GM18868 (cell line): ENCODE measurements at regions not wholly inside any gene's neighbourhood (a gene's known extent, or its start where the extent isn't known, plus 50 kb on each side); places are given as distances from the start of the nearest gene placed in this dataset.
"Not testable (repeated sequence)": the region's sequence is repeated elsewhere in the genome, so short reads cannot be mapped to it uniquely, and the experiment has no call there.

Experiments
- ATAC-seq: cut with Tn5 transposase; IDR thresholded peaks from one replicate; pipeline ENCODE4 v1.9.1; 2021; ENCODE audit warnings: mild to moderate bottlenecking, moderate library complexity; ENCODE audit not compliant: unreplicated experiment

- no peak for ATAC-seq
Observed at GRCh38 chr18:44568342-44568741, 112.3 kb upstream of the SETBP1 start.

DNA sequence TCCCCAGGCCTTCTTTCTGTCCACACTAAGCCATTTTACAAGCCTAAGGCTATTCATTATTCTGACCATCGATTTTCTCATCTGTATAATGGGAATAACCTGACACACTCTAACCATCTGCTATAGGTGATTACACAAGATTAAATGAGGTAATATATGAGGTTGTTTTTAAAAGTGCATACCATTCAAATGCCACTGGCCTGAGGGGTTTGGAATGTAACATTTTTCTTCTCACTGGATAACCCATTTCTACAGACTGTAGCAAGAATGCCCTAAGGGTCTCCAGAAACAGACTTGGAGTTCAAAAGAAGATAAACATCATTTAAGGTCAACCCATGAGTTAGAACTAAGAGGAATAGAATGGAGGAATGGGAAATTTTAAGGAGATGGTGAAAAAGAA, 111.7 kb upstream of the SETBP1 start:
- no peak for ATAC-seq

GRCh38 chr18:44569391-44570055, 111.2 kb upstream of the SETBP1 start:
- ATAC-seq: no peak

DNA sequence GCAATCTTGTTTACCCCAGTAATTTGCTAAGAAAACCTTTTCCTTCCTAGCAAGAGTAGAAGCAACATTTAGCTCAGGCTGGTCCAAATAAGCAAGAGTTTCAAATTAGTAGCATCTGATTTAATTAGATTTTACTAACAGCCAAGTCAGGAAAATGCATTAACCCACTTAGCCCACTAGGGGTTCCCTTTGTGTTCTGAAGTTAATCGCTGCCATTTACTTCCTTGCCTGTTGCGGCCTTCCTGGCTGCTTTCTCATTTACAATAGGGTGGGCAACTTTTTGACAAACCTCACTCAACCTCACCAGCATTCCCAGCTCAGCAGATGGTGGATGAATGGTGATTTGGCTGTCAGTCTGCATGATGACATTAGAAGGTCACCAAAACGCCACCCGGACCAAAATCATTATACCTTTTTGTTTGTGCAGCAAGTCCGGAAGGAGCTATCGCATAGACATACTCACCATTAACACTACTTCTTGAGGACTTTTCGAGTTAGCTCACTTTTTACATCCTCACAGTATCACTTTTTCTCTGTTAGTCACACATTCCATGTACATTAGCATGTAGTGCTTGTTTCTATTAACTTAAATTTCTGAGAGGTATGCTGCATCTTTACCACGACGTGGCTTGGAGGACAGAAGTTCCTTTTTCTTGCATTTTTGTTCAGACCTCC, 101.5 kb upstream of the SETBP1 start:
- no peak for ATAC-seq

- ATAC-seq: no peak
Observed at GRCh38 chr18:44579745-44580144, 100.9 kb upstream of the SETBP1 start.

- ATAC-seq: no peak
Observed at GRCh38 chr18:44580159-44580558, 100.5 kb upstream of the SETBP1 start.

DNA sequence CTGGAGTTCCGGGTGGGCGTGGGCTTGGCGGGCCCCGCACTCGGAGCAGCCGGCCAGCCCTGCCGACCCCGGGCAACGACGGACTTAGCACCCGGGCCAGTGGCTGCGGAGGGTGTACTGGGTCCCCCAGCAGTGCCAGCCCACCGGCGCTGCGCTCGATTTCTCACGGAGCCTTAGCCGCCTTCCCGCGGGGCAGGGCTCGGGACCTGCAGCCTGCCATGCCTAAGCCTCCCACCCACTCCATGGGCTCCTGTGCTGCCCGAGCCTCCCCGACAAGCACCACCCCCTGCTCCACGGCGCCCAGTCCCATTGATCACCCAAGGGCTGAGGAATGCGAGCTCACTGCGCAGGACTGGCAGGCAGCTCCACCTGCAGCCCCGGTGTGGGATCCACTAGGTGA, 99.9 kb upstream of the SETBP1 start:
- ATAC-seq: not testable (repeated sequence)

- ATAC-seq: no peak
Observed at GRCh38 chr18:44582456-44582855, 98.2 kb upstream of the SETBP1 start.

DNA sequence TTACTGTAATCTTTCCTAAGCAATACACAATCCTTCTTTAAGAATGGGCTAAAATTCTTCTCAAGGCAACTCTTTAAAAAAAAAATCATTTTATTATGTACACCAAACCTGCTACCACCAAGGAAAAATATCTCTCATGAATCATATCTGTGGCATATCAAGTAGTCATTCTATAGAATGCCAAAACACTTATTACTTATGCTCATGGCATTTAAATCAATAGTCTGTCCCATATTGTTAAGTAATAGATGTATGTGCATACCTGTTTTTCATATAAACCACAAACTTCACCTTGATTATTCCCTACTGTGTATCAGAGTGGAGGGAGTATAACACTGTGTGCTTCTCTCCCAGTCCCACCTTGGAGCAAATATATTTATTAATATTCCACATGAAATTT, 95.8 kb upstream of the SETBP1 start:
- ATAC-seq: no peak

GRCh38 chr18:44586782-44587524, 93.7 kb upstream of the SETBP1 start:
- no peak for ATAC-seq

DNA sequence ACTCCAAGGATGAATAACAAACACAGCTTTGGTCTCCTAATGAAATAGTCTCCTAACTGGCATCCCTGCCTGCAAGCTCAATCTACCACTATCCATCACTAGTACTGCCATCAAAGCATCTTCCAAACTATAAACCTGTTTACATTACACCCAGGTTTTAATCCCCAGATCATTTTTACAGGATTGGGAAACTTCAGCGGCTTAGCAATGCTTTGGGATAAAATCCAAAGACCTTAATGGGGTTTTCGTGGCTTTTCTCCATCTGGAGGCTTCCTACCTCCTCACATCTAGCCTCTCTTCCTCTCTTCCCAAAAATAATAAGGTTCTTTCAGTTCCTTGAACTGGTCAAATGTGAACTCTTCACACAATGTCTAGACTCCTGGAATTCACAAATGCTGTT, 92.2 kb upstream of the SETBP1 start:
- ATAC-seq: no peak

DNA sequence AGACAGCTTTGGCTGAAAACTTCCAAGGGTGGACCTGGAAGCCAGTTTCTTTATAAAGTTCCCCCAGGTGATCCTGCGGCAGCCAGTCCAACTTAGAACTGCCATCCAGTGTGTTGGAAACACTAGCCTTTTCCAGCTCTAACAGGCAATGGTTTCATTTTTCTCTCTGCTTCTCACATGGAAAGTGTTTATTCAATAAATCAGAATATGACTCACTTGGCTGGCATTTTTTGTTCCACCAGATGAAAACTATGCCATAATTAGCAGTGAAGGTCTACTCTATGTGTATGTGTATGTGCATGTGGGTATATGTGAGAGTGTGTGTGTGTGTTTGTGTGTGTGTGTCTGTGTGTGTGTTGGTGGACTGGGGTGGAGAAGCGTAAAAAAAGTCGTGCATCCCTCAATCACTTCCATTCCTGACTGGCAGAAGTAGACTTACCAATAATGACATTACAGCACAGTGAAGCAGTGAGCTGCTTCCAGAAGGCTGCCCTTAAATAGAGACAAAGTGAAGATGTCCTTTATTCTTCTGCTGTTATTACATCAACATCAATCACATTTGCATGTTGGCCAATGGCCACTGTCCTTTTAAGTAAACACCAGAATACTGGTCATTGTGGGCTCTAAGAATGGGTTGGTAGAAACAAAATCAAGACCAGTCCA, 90.9 kb upstream of the SETBP1 start:
- no peak for ATAC-seq

DNA sequence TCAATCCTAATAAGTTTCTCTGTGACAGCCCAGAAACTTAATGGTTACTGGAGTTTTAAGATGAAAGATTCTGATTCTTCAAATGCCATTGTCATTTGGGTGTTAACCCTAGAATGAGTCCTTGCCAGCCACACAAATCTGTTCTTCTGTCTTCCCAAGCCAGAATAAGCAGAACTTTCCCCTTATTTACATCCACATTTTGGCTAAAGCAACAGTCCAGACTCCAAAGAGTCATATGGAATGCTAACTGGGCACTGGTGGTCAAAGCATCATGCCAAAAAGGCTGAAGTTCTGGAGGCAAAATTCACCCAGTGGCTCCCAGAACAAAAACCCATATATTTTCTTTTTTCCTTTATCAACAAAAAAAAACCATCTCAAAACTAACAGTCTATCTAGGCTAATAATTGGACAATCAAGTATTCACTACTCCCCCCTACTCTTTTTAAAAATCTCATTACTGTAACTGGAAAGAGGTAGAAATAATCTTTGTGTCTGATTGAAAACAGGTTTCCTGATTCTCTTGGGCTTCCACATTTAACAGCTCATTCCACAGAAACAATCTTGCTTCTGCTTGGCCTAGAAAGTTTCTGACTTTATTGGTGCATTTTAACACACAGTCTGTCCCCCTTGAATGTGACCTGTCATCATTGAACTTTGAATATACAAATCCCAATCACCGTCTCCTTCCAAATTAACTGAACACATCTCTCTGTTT, 89.6 kb upstream of the SETBP1 start:
- no peak for ATAC-seq

DNA sequence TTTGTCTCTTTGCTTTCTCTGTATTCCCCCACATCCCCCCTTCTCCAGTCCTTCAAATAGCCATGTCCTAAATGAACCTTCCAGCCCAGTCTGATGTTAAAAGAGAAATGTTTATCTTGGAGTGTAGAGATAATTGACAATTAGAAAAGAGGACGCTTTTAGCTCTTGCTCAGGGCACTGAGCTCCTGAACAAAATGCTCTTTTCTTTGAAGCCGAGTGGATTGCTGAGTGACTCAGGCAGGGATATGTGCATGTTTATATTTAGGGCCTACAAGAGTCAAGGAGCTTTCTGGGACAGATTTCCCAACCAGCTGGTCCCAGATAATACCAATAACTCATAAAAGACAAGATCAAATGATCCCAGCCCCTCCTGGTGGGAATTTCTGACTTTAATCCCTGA, 88.0 kb upstream of the SETBP1 start:
- ATAC-seq: no peak

- ATAC-seq: no peak
Observed at GRCh38 chr18:44594799-44595467, 85.8 kb upstream of the SETBP1 start.

DNA sequence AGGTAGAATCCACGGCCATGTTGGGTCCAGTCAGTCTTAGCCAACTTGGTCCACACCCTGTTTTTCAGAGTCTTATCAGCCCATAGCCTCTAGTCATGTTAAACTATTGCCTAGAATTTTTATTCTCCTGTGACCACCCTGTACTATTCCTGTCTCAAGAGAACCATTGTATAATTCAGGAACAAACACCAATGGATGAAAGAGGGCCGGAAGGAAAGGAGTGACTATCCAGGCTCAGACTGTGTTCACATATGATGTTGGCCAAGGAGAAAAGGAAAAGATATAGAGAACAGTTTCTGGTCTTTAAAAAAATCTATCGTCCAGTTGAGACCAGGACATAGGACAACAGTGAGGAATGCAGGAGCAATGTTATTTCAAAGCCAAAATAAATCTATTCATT, 82.9 kb upstream of the SETBP1 start:
- ATAC-seq: no peak

DNA sequence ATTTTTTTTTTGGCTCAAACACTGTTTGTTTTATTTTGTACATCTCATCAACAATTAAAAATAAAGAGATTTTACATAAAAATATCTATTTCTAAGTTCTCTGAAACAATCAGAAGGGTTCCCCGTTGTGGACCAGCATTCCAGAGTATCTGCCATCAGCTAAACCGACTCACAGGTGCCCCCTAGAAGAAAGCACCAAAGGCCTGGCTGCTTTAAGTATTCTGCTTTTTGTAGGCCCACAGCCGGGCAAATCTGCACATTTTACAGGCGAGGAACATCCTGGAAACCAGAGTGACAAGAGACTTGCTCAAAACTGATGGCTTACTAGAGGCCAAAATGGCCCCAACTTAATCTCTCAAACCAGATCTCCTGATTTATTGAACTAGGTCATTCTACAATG, 82.2 kb upstream of the SETBP1 start:
- no peak for ATAC-seq

DNA sequence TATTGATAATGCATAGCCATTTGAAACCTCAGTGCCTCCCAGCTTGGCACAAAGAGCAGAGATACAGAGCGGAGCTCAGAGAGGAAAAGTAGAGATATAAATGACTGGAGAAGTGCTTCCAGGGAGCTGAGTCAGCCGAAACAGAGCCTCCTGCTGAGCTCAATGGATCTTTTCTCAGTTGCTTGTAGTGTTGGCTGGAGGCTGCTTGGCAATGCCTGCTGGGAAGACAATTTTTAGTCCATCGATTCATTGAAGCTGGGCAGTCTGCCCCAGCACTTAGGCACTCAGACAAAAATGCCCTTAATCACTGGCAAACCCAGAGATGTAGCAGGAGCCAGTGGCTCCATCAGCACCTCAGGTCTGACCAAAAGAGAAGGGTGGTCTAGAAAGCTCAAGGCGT, 81.3 kb upstream of the SETBP1 start:
- no peak for ATAC-seq

- ATAC-seq: no peak
Observed at GRCh38 chr18:44601447-44601846, 79.2 kb upstream of the SETBP1 start.

GRCh38 chr18:44602380-44602779, 78.3 kb upstream of the SETBP1 start:
- no peak for ATAC-seq
